ENCODE measurements at regions not wholly inside any gene's neighbourhood (a gene's known extent, or its start where the extent isn't known, plus 50 kb on each side); places are given as distances from the start of the nearest gene placed in this dataset.
A peak's percentile ranks its signal among the peaks of the same experiment; 100 is the strongest.

GRCh38 chr11:62062223-62062861 is 61.5 kb upstream of the INCENP start:
- in situ Hi-C loops (cut with MboI) (no loop called here), intact Hi-C loops (cut with micrococcal nuclease) (no loop called here)
- no peaks in the 10 kb centered on the region for H3K9me3 ChIP-seq (replicated peaks; ENCODE audit: control insufficient read depth, insufficient read depth, low read depth, low read length)
- POLR2A ChIA-PET: interaction anchor here (0.7 kb wide), 2 partner anchors 97 to 477 kb away, joined by 3 read pairs; no protein-coding TSS in a partner anchor
- H3K4me1 ChIP-seq (replicated peaks in 1 of 2; ENCODE audit: control insufficient read depth in 2 of 2, insufficient read depth in 2 of 2, low read length in 2 of 2): 0 out of 5 replicates have a peak, but pooled peaks cover 0 to 3% of the 10 kb centered on the region in 2 experiments
- 56% methylated on average over 4 of the region's 4 CpGs for WGBS (ENCODE audit: insufficient coverage, low coverage, missing lambda C conversion rate)
- CTCF ChIA-PET (ENCODE audit: low intra/inter-chr PET ratio): no interaction called here
- DNase-seq (ENCODE audit: extremely low read depth in 1 of 4, low spot score in 3 of 4): no peak
- H3K9me1 ChIP-seq (ENCODE audit: control insufficient read depth, insufficient read depth, low read length): no peaks in the 10 kb centered on the region
- H3K36me3 ChIP-seq (ENCODE audit: control insufficient read depth, insufficient read depth, low read length): no peaks in the 10 kb centered on the region
- peak; percentile 59 for FAIRE-seq
- H3K27ac ChIP-seq (ENCODE audit: extremely low read depth, low read depth, low read length): no peak overlapping the region
- no peak overlapping the region for H3K9ac ChIP-seq (ENCODE audit: insufficient read depth in 1 of 2, low read depth in 2 of 2, low read length in 2 of 2)
- no peaks in the 10 kb centered on the region for H4K20me1 ChIP-seq (replicated peaks; ENCODE audit: control insufficient read depth, insufficient read depth, low read length)
- H2AFZ ChIP-seq (ENCODE audit: low read depth, low read length): no peak overlapping the region
- H3K4me2 ChIP-seq (ENCODE audit: insufficient read depth, low read length): no peak overlapping the region
- peak; percentile 64 for ATAC-seq
- no peak overlapping the region for H3K4me3 ChIP-seq
- BruUV-seq (replicated peaks): no TSS peak
- H3K79me2 ChIP-seq (ENCODE audit: control insufficient read depth, insufficient read depth, low read length): no peaks in the 10 kb centered on the region
- no peaks in the 10 kb centered on the region for H3K27me3 ChIP-seq (ENCODE audit: control insufficient read depth in 2 of 2, insufficient read depth in 2 of 2, low read length in 2 of 2)
- no peak for TF ChIP-seq BCLAF1 (IDR thresholded peaks at IDR 0.05; ENCODE audit: borderline replicate concordance in 1 of 2, control insufficient read depth in 1 of 2, low read depth in 2 of 2, low read length in 1 of 2)
- peak; percentile 84; the same call in 1 of the 2 replicates for TF ChIP-seq ATF7 (IDR thresholded peaks at IDR 0.05)
- peak; percentile 89 for TF ChIP-seq ATF3 (IDR thresholded peaks at IDR 0.05)
- TF ChIP-seq ATF3 (CRISPR knock-in tag; conservative IDR thresholded peaks at IDR 0.05): no peak
- TF ChIP-seq MBD2 (IDR thresholded peaks at IDR 0.05; ENCODE audit: borderline replicate concordance, low read depth): no peak
- no peak for TF ChIP-seq STAT5A (IDR thresholded peaks at IDR 0.05; ENCODE audit: borderline replicate concordance, low read length)
- TF ChIP-seq, protein P1, sequence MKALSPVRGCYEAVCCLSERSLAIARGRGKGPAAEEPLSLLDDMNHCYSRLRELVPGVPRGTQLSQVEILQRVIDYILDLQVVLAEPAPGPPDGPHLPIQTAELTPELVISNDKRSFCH (CRISPR knock-in tag; IDR thresholded peaks at IDR 0.05): no peak
- TF ChIP-seq, protein P1 (tag; IDR thresholded peaks at IDR 0.05): no peak
- TF ChIP-seq ARNT (IDR thresholded peaks at IDR 0.05): no peak
- TF ChIP-seq CEBPG (CRISPR knock-in tag; IDR thresholded peaks at IDR 0.05): peak; percentile 31; the same call in 1 of the 2 replicates
- peak in 1 of 2 experiments; percentile 53; a peak in 1 of 4 replicates for TF ChIP-seq CEBPG (tag; conservative IDR thresholded peaks at IDR 0.05 in 1 of 2, IDR thresholded peaks at IDR 0.05 in 1 of 2)
